ENCODE measurements at regions not wholly inside any gene's neighbourhood (a gene's known extent, or its start where the extent isn't known, plus 50 kb on each side); places are given as distances from the start of the nearest gene placed in this dataset.

DNA sequence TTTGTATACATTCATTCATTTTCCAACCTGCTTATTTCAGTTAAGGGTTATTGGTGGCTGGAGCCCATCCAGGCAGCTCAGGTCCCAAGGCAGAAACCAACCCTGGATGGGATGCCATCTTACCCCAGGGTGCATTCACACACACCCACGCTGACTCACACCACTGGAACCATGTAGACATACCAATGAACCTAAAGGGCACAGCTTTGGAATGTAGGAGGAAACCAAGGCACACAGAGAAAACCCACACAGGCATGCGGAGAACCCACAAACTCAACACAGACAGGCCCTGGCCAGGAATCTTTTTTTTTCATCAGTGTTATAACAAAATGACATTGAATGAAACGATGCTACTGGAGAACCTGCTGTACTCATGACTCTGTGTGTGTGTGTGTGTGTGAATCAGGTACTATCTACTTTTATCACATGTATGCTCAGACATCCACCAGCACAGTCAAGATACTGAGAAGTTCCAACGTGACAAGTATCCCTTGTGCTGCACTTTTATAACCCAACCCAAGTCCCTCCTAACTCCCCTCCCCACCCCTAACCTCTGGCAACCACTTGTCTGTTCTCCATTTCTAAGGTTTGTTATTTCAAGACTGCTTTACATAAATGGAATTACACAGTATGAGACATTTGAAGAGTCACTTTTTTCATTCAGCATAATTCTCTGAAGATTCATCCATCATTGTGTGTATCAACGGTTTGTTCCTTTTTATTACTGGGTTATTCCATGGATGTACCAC lies 286.8 kb upstream of the PLD5 start:
- TF ChIP-seq FOXP2 (optimal IDR thresholded peaks at IDR 0.05; ENCODE audit: borderline replicate concordance, extremely low read depth, extremely low read length, insufficient read depth): no peak
- no peak for TF ChIP-seq SIN3A (IDR thresholded peaks at IDR 0.05; ENCODE audit: borderline replicate concordance, insufficient read depth, low read length)
- TF ChIP-seq REST (IDR thresholded peaks at IDR 0.05; ENCODE audit: insufficient read depth in 1 of 2, low read depth in 2 of 2, low read length in 2 of 2): no peak
- TF ChIP-seq TAF1 (IDR thresholded peaks at IDR 0.05; ENCODE audit: borderline replicate concordance, insufficient read depth, low read length): no peak
- no peak for TF ChIP-seq POLR2AphosphoS5 (IDR thresholded peaks at IDR 0.05; ENCODE audit: low read depth, low read length)

DNA sequence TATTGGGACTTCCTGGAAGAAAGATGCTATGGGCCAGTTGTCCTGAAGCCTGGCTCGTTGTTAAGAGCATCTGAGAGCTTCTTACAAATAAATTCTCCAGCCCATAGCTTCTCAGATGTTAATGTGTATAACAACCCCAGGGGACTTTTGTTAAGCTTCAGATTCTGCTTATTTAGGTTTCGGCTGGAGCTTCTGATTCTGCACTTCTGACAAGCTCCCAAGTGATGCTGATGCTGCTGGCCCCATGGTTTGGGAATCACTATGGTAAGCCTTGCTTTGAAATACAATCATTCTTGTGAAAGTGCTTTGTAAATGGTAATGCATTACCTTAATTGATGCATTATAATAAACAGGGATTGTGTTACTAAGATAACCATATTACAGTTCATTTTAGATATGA lies 281.8 kb upstream of the PLD5 start:
- TF ChIP-seq TAF1 (IDR thresholded peaks at IDR 0.05; ENCODE audit: borderline replicate concordance, insufficient read depth, low read length): no peak
- no peak for TF ChIP-seq POLR2AphosphoS5 (IDR thresholded peaks at IDR 0.05; ENCODE audit: low read depth, low read length)
- no peak for TF ChIP-seq FOXP2 (optimal IDR thresholded peaks at IDR 0.05; ENCODE audit: borderline replicate concordance, extremely low read depth, extremely low read length, insufficient read depth)
- TF ChIP-seq REST (IDR thresholded peaks at IDR 0.05; ENCODE audit: insufficient read depth in 1 of 2, low read depth in 2 of 2, low read length in 2 of 2): no peak
- no peak for TF ChIP-seq SIN3A (IDR thresholded peaks at IDR 0.05; ENCODE audit: borderline replicate concordance, insufficient read depth, low read length)

- TF ChIP-seq REST (IDR thresholded peaks at IDR 0.05; ENCODE audit: insufficient read depth in 1 of 2, low read depth in 2 of 2, low read length in 2 of 2) (no peak), TAF1 (IDR thresholded peaks at IDR 0.05; ENCODE audit: borderline replicate concordance, insufficient read depth, low read length) (no peak), FOXP2 (optimal IDR thresholded peaks at IDR 0.05; ENCODE audit: borderline replicate concordance, extremely low read depth, extremely low read length, insufficient read depth) (no peak), POLR2AphosphoS5 (IDR thresholded peaks at IDR 0.05; ENCODE audit: low read depth, low read length) (no peak), SIN3A (IDR thresholded peaks at IDR 0.05; ENCODE audit: borderline replicate concordance, insufficient read depth, low read length) (no peak)
Measured at GRCh38 chr1:242802973-242803372, 278.5 kb upstream of the PLD5 start.

DNA sequence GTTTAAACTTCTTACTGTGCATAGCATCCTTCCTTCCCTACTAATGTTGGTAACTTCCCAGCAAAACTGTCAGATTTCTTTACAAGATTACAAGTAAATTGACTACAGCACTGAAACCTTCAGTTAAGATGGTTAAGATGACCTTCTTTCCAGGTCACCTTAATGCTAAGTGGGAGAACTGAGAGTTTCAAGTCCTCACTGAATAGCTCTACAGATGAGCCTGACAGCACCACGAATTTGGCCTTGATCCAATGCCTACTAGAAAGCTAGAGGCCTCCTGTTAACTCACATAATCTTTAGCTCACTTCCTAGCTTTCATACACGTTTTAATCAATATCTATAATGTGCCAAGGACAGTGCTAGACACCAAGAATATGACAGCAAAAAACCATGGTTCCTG lies 276.0 kb upstream of the PLD5 start:
- TF ChIP-seq FOXP2 (optimal IDR thresholded peaks at IDR 0.05; ENCODE audit: borderline replicate concordance, extremely low read depth, extremely low read length, insufficient read depth) (no peak), REST (IDR thresholded peaks at IDR 0.05; ENCODE audit: insufficient read depth in 1 of 2, low read depth in 2 of 2, low read length in 2 of 2) (no peak), POLR2AphosphoS5 (IDR thresholded peaks at IDR 0.05; ENCODE audit: low read depth, low read length) (no peak), TAF1 (IDR thresholded peaks at IDR 0.05; ENCODE audit: borderline replicate concordance, insufficient read depth, low read length) (no peak), SIN3A (IDR thresholded peaks at IDR 0.05; ENCODE audit: borderline replicate concordance, insufficient read depth, low read length) (no peak)
